SW480 (cell line): ENCODE measurements at regions not wholly inside any gene's neighbourhood (a gene's known extent, or its start where the extent isn't known, plus 50 kb on each side); places are given as distances from the start of the nearest gene placed in this dataset.
"Not testable (repeated sequence)": the region's sequence is repeated elsewhere in the genome, so short reads cannot be mapped to it uniquely, and the experiment has no call there.

Source experiments
- DNase-seq: peaks from one replicate; pipeline ENCODE4 v3.0.0-alpha.2; 2016; ENCODE audit warnings: low spot score

GRCh38 chr16:29182501-29182900 lies 197.6 kb downstream of the LAT start:
- DNase-seq = no peak

- not testable (repeated sequence) for DNase-seq
Measured at GRCh38 chr16:29181921-29182411, 197.1 kb downstream of the LAT start.

DNA sequence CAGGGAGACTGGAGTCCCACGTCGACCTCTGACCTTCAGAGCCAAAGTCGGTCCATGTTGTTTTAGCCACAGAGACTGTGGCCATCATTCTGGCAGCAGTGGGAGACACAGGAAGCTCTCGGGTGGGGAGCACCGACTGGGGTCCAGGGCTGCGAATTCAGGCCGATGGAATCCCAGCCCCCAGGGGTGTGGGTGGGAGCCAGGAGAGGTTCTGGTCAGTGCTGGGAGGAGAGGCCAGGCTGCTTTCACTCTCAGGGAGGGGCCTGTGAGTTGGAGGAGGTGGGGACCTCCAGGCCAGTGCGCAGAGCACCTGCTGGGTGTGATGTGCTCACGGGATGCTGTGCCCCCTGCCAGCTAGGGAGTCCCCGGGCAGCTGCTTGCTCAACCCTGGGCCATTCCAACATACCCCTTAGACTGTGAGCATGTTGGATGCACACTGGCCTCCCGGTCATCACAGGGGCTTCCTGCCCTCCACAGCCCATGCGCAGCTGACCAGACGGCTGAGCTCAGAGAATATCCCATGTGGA lies 196.5 kb downstream of the LAT start:
- DNase-seq = not testable (repeated sequence)

GRCh38 chr16:29180206-29180600 lies 195.4 kb downstream of the LAT start:
- DNase-seq = not testable (repeated sequence)

DNA sequence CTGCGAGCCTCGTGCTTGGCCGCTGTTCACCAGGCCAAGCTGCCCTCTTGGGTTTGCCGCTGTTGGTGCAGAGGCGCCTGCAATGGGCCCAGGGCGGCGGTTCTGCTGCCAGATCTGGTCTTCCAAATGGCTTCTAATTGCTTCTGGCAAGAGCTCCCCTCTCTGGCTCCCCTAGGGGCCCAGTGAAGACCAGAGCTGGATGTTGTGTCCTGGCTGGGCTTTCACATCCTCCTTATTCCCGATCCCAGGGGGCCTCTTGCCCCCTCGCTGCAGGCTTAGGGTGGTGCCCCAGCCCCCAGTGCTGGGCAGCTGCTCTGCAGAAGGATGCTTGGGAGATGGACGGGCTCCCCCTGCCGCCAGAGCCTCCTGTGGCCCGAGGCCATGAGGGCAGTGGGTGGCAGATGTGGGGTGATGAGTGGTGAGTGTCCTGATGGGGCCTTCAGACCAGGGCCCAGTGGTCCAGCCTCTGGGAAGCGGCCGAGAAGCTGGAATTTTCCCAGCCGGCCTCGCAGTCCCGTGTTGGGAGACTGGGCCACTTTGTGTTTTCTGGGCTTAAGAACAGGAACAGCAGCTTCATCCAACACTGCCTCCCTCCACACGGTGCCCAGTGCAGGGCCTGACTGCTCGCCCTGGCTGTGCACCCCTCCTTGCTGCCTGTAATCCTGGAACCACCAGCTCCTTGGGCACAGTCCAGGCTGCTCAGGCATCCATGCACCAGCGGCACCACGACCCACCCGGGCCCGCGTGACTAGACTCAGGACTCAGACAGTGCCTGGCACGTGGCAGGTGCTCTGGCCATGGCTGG lies 194.8 kb downstream of the LAT start:
- DNase-seq = not testable (repeated sequence)

- not testable (repeated sequence) for DNase-seq
Measured at GRCh38 chr16:29177888-29178726, 193.3 kb downstream of the LAT start.

GRCh38 chr16:29177203-29177887 lies 192.5 kb downstream of the LAT start:
- not testable (repeated sequence) for DNase-seq

- DNase-seq = not testable (repeated sequence)
Measured at GRCh38 chr16:29176822-29177202, 192.0 kb downstream of the LAT start.

DNA sequence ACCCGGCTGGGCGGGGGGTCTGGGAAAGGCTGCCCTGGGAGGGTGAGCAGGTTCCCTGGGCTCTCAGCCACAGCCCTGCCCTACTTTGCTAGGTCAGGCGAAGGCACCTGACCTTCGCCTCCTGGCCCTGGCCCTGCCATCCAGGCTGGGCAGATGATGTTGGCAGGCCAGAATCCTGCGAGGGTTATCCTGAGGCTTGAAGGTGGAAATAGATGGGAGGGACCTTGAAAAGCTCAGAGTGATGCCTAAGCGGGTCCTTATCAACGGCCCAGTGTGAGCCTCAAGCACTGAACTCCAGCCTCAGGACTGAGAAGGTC lies 191.3 kb downstream of the LAT start:
- not testable (repeated sequence) for DNase-seq

DNA sequence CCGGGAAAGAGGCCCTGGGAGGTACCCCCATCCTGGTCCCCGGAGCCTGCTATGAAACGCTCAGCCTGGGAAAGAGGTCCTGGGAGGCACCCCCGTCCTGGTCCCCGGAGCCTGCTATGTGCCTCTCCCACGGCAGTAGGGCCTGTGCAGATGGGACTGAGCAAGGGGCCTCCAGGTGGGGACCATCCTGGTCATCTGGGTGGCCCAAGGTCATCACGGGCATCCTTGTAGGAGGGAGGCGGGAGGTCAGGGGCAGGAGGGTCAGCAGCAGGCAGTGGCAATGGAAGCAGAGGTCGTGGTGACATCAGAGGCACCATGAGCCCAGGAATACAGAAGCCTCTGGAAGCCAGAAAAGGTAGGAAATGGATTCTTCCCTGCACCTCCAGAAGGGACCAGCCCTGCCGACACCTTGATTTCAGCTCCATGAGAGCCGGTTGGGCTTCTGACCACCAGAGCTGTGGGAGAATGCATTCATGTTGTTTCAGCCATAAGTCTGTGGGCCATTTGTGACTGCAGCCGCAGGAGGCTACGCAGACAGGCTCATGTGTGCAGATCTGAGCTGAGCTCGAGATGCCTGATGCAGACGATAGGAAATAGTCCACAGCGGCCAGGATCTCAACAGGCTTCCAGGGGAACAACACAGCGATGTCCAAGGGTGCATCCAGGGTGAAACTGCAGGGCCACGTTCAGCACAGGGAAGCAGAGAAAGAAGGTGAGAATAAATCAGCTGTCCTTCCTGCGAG lies 190.7 kb downstream of the LAT start:
- not testable (repeated sequence) for DNase-seq

- not testable (repeated sequence) for DNase-seq
Measured at GRCh38 chr16:29173371-29174305, 188.8 kb downstream of the LAT start.

GRCh38 chr16:29172098-29172724 lies 187.4 kb downstream of the LAT start:
- not testable (repeated sequence) for DNase-seq

DNA sequence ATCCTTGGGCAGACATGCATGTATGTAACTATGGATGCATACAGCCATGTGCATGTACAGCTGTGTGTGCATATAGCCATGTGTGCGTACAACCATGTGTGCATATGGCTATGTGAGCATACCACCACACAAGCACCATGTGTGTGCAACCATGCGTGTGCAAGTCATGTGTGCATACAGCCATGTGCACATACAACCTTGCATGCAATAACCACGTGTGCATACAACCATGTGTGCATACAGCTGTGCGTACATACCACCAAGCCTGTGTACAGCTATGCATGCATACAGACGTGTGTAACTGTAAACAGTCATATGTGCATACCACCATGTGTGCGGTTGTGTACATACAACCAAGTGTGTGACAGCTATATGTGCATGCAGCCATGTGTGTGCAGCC lies 186.4 kb downstream of the LAT start:
- not testable (repeated sequence) for DNase-seq

DNA sequence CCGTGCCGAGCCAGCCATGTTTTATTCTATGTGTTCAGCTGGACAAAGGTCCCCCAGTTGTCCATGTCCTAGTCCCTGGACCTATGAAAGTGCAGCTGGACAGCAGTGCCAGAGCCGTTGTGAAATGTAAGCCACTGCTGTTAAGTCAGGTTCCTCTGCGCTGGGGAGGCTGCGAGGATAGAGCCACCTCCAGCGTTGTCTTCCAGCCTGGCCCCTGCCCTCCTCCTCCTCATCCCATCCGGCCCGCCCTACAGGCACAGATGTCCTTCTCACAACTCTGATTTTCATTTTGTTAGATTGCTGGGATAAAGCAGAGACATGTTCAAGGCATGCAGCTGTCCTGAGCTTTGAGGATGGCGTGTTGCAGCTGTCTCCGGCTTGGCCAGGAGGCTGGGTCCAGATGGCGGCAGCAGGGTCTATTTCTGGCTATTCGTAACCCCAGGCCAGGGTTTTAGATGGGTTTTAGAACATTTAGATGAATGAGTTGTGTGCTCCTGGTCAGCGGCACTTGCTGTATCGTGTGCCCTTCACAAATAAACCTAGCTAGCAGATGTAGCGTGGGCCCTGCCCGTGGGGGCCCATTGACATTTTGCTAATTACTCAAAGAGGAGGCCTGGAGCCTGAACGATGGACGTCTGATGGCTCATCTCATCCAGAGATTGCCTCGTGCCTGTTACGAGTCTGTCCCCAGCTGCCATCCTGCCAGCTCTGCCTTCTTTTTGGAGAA lies 185.7 kb downstream of the LAT start:
- DNase-seq = not testable (repeated sequence)

- not testable (repeated sequence) for DNase-seq
Measured at GRCh38 chr16:29169295-29169994, 184.6 kb downstream of the LAT start.

- DNase-seq = not testable (repeated sequence)
Measured at GRCh38 chr16:29168515-29169259, 183.8 kb downstream of the LAT start.

DNA sequence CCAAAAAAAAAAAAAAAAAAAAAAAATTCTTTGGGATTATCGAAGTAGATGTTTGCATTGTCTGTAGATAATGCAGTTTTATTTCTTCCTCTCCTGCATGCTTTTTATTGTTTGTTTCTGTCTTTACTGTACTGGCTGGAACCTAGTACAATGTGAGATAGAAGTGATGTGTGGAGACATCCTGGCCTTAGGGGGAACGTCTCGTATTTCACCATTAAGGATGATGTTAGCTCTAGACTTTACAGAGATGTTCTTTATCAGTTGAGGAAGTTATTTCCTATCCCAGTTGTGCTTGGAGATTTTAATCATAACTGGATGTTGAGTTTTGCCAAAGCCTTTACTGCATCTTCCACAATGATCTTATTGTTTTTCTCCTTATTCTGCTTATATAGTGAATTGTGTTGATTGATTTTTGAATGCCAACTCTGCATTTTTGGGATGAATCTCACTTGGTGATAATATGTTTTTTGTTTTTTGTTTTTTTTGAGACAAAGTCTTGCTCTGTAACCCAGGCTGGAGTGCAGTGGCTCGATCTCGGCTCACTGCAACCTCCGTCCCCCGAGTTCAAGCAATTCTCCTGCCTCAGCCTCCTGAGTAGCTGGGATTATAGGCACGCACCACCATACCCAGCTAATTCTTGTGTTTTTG lies 179.7 kb downstream of the LAT start:
- not testable (repeated sequence) for DNase-seq
